CD4-positive, alpha-beta T cell treated with Interleukin-10 for 1 hour (primary cell): ENCODE measurements at regions not wholly inside any gene's neighbourhood (a gene's known extent, or its start where the extent isn't known, plus 50 kb on each side); places are given as distances from the start of the nearest gene placed in this dataset.
"Not testable (repeated sequence)": the region's sequence is repeated elsewhere in the genome, so short reads cannot be mapped to it uniquely, and the experiment has no call there.

Source experiments
- DNase-seq: peaks from one replicate; pipeline ENCODE4 v3.0.0-alpha.2; 2020

DNA sequence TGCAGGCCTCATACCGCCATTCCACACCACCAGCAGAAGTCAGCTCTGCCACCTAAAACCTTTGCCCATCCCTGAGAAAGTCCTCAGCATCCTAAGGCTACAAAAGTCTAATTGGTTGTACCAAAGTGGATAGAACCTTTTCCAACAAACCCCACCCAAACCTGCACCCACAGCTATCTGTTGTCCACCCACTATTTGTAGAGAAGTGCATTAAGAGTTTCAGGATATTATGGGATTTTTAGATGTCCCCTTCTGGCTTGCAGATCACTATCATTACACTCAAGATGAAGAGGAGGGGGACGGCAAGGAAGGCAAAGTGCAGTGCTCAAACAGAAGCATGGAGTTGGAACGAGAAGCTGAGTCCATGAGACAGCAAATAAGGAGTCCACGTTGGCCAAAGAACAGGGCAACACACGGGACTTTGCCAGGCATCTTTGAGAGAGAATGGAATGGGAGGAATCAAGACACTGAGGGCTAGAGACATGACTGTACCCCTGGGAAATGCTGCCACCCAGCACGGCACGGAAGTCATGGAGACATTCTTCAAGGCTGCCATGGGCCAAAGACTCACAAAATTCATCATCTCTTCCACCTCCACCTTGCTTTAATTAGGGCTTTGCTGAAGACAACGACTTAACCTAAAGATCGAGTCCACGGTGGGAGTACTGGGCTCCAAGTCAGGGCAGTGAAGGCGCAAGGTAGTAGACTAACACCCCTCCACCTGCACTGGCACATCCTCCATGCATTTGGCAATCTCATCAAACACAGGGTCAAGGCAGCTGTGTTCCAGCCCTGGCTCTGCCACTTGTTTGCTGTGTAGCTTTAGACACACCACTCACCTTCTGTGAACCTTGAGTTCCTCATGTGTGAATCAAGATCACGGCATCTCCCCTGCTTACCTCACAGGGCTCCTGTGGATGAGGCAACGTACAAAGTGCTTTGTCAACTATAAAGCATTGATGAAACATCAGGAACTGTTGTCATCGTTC lies 112.9 kb upstream of the TMEM45B start:
- no peak for DNase-seq

GRCh38 chr11:129703846-129704245 lies 111.8 kb upstream of the TMEM45B start:
- DNase-seq: no peak

DNA sequence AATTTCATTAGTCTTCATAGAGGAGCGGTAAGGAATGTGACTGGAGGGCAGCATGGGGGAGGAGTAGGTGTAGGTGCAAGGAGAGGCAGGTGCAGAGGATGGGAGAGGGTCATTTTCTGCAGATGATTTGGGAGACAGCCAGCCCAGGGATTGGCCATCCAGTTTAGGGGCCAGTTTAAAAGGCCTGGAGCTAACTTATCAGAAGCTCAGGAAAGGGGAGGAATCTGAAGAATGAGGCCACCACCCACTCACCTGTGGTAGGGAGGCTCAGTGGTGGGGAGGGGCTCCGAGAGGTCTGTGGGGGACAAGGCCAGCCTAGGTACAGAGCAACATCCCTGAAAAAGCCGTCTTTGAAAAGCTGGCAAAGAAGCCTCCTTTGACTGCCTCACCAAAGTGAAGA lies 110.8 kb upstream of the TMEM45B start:
- DNase-seq: no peak

- no peak for DNase-seq
Measured at GRCh38 chr11:129705341-129705740, 110.3 kb upstream of the TMEM45B start.

DNA sequence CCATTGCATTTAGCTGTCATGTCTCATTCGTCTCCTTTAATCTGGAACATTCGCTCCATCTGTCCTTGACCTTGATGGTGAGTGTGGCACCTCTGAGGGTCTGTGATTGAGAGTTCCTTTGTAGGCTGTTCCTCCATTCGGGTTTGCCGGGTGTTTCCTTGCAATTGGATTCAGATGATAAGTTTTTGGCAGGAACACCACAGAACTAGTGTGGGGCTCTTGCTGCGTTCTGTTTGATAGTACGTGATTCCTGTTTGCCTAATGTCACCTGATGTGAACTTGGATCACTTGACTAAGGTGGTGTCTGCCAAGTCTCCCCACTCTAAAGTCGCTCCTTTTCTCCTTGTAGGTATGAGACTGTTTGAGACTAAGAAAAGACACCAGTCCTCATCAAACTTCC lies 109.7 kb upstream of the TMEM45B start:
- DNase-seq: no peak

DNA sequence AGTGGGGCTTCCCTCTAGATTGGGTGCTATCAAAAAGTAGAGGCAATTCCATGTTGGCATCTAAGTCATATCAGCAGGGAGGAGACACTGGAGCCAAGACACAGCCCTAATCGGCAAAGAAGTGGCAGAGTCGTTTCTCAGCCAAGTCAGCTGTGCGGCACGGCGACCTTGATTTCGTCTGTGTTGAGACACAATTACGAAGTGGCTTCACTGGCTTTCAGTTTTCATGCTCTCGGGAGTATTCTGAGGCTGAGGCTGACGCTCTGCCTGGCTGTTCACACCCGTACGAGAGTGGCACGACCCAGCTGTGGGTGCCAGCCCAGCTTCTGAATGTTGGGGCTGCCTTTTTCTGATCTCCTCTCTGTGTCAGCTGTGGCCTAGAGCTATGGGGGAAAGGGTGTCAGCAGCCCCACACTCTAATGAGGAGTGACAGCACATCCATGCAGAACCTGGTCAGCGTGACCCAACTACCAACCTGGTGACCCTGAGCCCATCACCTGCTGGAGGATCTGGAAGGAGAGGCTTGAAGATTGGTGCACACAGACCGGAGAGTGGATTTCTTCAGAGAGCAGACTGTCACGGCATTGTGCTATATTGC lies 105.7 kb upstream of the TMEM45B start:
- DNase-seq: no peak

DNA sequence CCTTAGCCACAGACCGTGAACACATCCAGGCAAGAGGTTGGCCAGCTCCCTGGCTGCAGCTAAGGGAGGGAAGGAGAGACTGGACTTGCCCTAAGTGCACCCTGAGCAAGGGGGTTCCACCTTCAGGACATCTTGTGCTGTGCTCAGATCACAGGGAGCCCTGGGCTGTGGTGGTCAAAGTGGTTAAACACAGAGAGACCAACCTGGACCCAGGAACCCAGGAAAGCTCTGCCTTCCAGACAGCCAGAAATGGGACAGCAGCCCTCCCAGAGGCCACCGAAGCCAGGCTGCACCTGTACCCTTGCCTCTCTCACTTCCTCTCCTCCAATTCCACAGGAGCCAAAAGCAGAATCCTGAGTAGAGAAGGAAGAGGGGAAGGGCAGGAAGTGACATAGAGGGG lies 105.2 kb upstream of the TMEM45B start:
- no peak for DNase-seq

- DNase-seq: no peak
Measured at GRCh38 chr11:129711760-129712159, 103.9 kb upstream of the TMEM45B start.

DNA sequence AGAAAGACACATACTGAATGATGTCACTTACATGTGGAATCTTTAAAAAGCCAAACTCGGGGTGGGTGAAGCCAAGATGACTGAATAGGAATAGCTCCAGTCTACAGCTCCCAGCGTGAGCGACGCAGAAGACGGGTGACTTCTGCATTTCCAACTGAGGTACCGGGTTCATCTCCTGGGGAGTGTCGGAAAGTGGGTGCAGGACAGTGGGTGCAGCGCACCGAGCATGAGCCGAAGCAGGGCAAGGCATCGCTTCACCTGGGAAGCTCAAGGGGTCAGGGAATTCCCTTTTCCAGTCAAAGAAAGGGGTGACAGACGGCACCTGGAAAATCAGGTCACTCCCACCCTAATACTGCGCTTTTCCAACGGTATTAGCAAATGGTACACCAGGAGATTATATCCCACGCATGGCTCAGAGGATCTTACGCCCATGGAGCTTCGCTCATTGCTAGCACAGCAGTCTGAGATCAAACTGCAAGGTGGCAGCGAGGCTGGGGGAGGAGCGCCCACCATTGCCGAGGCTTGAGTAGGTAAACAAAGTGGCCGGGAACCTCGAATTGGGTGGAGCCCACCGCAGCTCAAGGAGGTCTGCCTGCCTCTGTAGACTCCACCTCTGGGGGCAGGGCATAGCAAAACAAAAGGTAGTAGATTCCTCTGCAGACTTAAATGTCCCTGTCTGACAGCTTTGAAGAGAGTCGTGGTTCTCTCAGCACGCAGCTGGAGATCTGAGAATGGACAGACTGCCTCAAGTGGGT lies 103.0 kb upstream of the TMEM45B start:
- DNase-seq: not testable (repeated sequence)

- DNase-seq: no peak
Measured at GRCh38 chr11:129719037-129719436, 96.6 kb upstream of the TMEM45B start.

GRCh38 chr11:129720156-129720555 lies 95.5 kb upstream of the TMEM45B start:
- DNase-seq: no peak

DNA sequence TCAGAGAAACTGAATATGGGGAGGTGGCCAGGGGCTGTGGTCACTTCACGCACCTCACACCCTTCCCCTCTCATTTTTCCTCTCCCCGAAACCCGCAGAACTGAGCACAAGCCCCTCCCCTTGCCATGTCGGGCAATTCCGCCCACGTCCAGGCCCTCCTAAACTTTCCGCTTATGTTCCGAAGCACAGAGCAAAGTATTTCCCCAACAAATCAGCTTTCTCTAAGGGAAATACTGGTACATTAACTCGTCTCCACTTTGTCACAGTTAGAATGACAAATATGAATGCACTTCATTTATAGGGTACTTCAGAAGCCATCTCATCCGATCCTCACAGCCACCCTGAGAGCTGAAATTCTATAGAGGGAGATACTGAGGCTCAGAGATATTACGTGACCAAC lies 94.7 kb upstream of the TMEM45B start:
- no peak for DNase-seq

- DNase-seq: no peak
Measured at GRCh38 chr11:129721685-129722084, 94.0 kb upstream of the TMEM45B start.

DNA sequence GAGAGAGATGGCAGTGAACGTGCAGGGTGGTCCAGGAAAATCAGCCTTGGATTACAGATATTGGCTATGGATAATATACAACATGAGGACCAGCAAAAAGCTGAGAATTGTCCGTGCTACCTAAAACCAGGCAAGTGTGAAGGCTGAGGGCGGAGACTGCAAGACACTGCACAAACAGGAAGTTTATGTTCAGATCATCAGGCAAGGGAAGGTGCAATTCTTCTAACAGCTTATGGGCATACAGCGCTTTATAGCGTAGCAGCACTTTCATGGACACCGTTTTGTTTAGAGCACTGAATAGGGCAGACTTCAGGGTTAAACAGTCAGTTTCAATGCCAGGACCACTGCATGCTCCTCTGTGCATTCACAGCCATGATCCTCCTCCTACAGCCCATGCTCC lies 93.1 kb upstream of the TMEM45B start:
- DNase-seq: peak; percentile 2

- DNase-seq: no peak
Measured at GRCh38 chr11:129723146-129723760, 92.4 kb upstream of the TMEM45B start.

DNA sequence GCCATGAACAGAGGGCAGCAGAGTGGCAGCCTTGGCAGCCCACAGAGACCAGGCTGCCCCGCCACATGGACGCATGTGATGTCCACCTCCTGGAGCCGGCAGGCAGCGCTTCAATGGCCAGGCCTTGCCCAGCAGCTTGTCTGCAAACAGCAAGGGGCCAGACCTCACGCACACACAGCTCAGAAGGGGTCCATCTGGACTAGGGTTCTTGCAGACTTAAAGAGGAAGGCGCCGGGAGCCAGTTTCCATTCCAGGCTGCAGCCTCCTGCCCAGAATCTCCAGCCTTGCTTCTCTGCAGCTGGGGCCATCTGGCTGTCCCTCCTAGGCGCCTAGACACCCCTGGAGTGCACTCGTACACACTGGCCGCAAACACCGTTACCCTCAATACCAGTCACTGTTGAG lies 91.9 kb upstream of the TMEM45B start:
- DNase-seq: no peak

DNA sequence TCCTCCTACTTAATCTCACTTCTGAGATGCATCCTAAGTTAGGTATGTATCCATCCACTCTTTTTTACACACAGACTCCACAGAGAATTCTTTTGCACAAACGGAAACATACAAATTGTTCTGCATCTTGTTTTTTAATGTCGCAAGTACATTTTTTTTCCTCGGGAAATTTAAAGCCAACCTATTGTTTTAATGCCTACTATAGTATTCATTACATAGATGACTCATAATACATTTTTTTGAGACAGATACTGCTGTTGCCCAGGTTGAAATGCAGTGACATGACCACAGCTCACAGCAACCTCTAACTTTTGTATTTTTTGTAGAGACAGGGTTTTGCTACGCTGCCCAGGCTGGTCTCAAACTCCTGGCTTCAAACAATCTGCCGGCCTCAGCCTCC lies 90.8 kb upstream of the TMEM45B start:
- no peak for DNase-seq

DNA sequence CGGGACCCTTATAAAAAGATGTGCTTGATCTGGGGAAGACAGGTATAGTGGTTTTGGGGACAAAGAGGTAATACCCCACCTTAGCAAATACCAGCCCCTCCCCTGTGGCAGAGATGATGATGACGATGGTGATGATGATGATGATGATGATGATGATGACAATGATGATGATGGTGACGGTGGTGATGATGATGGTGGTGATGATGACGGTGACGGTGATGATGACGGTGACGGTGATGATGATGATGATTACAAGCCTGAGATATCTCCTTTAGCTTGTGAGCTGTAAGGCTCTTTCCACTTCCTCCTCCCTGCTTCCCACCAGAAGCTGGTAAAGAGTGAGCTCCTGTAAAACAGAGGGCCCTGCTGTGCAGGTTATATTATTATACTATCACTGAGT lies 89.5 kb upstream of the TMEM45B start:
- DNase-seq: no peak

- DNase-seq: no peak
Measured at GRCh38 chr11:129728581-129728980, 87.1 kb upstream of the TMEM45B start.

- DNase-seq: no peak
Measured at GRCh38 chr11:129729216-129729615, 86.4 kb upstream of the TMEM45B start.

GRCh38 chr11:129729823-129730222 lies 85.8 kb upstream of the TMEM45B start:
- DNase-seq: no peak

DNA sequence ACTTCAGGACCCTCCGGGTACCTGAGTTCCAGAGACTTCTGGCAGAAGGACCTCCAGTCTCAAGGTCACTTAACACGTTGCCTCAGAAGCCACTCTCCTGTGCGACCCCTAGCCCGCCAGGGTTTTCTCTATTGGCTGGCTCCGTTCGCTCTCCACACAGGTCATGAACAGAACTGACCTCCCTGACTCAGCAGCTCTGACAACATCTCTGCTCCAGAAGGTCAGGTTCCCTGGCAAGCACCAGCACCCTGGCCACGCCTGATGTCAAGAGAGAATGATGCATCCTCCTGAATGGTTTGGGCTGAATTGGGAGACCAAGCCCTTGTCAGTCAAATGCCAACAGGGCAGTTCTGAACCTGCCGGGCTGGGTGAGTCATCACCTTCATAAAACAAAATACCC lies 84.3 kb upstream of the TMEM45B start:
- DNase-seq: no peak

- DNase-seq: no peak
Measured at GRCh38 chr11:129732941-129733340, 82.7 kb upstream of the TMEM45B start.
